NCI-H446 treated with DMSO at 0.1 percent for 48 hours (cell line): ENCODE measurements at regions not wholly inside any gene's neighbourhood (a gene's known extent, or its start where the extent isn't known, plus 50 kb on each side); places are given as distances from the start of the nearest gene placed in this dataset.

ENCODE experiments used
- DNase-seq: peaks from one replicate; lab custom pipeline; 2025; lab: John Stamatoyannopoulos, UW

GRCh38 chr10:36301539-36301938, 659.4 kb upstream of the FZD8 start:
- DNase-seq = no peak

GRCh38 chr10:36301139-36301538, 659.0 kb upstream of the FZD8 start:
- DNase-seq = no peak

GRCh38 chr10:36283827-36284226, 641.7 kb upstream of the FZD8 start:
- no peak for DNase-seq

- no peak for DNase-seq
Measured at GRCh38 chr10:36281831-36282331, 639.8 kb upstream of the FZD8 start.

DNA sequence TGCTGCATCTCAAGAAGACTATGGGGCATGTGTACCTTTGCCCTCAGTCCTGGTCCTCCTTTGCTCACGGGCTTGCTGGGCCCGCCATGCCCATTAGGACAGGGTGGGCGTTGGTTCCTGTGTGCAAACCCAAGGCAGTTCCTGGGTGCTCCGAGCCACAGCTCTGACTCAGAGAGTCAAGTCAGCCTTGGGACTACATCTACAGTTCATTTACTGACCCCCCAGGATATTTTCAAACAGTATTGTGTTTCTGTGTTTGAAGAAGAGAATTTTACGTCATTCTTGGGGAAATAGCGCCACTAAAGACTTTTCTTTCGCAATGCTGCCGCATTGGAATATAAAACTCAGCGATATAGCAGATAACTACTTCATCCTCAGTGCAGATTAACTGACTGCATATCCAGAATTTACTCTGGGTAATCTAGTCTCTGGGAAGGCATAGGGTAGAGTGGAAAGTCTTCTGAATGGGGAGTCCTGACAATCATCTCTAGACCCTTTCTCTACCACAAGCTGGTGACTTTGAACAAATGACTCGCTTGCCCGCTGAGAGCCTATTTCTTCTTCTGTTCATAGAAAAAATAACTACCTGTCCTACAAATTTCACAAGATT, 638.9 kb upstream of the FZD8 start:
- no peak for DNase-seq

- no peak for DNase-seq
Measured at GRCh38 chr10:36280321-36280741, 638.2 kb upstream of the FZD8 start.

DNA sequence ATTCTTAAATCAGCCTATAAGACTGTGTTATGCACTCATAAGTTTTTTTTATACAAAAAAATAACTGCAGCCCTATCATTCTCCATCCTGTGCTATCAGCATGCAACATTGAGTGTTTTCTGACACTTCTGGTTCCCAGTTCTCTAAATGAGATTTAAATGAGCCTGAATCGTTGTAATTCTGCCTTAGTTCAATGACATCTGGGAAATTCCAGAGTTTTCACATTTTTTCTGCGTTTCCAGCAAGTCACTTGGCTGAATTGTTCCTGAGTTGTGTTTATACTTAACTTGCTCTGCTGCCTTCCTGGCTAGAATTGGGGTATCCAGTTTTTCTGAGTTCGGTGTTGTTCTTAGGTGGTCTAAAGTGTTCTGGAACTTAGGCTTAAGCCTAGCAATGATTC, 636.1 kb upstream of the FZD8 start:
- no peak for DNase-seq

DNA sequence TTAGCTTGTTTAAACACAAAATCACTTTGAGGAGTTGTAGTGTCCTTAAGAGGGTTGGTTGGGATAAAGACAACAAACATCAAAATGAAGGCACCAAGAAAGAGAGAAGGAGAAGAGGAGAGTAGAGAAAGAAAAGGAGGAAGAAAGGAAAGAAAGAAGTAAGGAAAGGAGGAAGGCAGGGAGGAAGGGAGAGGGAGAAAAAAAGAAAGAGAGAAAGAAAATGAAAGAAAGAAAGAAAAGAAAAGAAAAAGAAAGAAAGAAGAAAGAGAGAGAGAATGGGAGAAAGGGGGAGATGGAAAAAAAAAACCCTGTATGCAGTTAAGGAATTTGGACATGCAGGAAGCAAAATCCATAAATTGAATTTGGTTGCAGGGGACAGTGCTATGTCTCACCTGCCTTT, 635.4 kb upstream of the FZD8 start:
- no peak for DNase-seq

GRCh38 chr10:36271627-36272340, 629.7 kb upstream of the FZD8 start:
- no peak for DNase-seq

DNA sequence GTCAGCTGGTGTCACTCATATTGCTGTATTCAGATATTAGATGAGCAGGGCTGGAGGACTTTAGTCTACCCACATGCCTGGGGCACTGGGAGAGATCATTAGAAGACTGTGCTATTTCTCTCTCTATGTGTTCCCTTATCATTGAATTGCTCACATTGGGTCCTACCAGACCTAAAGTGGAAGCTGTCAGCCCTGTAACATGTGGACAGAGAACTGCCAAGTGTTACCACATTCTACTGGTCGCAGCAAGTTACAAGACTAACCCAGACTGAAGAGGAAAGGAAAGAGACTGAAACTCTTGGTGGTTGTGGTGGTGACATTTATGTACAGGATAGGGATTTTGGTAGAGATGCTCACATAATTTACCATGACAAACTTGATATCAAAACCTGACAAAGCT, 627.1 kb upstream of the FZD8 start:
- no peak for DNase-seq

- no peak for DNase-seq
Measured at GRCh38 chr10:36266923-36267322, 624.8 kb upstream of the FZD8 start.

DNA sequence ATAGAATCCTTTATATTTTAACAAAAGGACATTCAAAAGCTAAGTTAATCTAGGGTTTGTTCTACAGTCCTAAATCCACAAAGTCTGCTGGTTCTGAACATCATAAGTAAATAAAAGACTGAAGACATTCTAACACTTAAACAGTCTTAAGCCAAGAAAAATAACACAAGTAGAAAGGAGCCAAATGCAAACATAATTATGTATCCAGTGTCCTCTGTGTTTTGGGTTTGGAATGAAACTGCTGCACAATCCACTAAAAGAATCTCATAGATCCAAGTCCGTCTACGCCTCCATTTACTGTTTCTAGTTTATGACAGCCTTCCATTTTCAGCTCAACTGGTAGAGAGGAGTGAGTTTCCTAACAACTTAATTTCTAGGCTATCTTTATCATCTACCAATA, 623.6 kb upstream of the FZD8 start:
- DNase-seq = no peak

DNA sequence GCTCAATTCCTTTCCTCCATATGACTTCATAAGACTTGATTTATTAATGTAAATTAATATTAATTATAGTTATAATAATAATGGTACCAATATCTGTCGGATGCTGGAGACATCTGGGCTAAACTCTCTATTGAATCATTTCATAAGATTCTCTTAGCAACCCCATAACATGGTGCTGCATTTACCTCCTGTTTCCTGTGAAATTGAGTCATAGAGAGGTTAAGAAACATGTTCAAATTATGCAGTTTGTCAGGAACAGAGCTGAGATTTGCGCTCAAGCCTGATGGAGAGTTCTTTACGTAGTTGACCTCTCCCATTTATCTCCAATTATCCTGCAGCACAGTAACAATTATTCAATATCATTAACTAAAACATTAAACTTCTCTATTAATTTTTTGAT, 621.8 kb upstream of the FZD8 start:
- no peak for DNase-seq

GRCh38 chr10:36256948-36257356, 614.9 kb upstream of the FZD8 start:
- DNase-seq = no peak

DNA sequence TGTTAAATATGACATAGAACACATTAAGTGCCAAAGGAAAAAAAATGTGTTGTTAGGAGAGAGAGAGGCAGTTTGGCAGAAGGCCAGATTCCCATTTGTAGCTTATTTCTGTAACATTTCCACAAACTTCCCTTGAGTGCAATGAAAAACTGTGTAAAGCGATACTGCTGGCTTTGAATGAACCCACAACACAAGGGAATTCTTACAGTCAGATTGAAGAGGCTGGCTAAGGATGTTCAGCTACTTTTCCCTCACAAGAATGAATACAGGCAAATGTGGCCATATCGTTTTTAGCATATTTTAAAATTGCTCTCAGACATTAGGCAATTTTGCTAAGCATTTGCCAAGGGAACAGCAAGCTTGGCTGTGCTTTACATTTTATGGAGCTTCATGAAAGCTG, 614.1 kb upstream of the FZD8 start:
- DNase-seq = peak; percentile 17

GRCh38 chr10:36254199-36254598, 612.1 kb upstream of the FZD8 start:
- no peak for DNase-seq

DNA sequence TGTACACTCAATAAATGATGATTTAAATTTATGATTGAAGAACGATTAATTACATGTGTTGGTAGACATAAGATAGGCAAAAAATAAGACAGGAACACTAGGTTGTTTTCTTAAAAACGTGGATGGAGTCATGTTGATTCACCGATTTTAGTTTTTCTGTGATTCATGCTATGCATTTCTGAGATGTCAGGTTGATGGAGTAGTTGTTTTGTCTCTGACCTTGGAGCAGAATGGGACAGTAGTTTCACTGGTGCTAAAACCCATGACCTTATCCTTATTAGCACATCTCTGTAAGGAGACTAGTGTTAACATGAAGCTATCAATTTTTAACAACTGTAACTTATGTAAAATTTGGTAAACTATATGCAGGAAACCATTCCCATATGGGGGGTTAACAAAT, 611.6 kb upstream of the FZD8 start:
- no peak for DNase-seq

DNA sequence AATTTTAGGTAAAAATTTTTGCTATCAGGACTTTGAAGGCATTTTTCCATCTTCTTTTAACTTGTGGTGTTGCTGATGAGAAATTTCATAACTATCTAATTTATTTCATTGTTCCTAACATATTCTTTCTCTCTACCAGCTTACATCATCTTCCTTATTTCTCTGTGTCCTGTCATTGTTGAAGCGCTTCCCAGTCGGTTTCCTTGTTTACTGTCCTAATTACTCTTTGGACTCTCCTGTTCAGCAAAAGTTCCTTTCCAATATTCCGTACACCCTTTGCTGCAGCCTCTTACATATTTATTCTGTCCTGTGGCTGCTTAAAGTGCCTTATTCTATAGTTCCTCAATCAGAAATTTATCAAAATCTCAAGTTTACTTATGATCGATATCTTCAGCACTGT, 609.0 kb upstream of the FZD8 start:
- no peak for DNase-seq

- no peak for DNase-seq
Measured at GRCh38 chr10:36248304-36248981, 606.3 kb upstream of the FZD8 start.

- no peak for DNase-seq
Measured at GRCh38 chr10:36247478-36247877, 605.4 kb upstream of the FZD8 start.

DNA sequence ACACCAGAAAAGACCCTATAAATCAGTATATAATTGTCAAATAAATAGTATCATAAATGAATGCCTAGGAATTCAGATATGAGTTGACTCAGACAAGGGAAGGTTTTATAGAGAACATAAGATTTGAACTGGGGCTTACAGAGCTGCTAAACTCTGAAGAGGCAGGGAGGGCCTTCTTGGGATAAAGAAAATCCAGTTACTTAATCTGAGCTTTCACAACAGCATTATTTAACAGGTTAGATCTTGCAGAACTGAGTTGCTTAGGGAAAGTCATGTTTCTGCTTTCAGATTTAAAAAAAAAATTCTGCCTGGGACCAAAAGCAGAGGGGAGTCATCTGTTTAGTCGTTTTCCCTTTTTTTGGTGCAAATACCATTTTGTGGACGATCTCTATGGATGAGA, 594.8 kb upstream of the FZD8 start:
- no peak for DNase-seq

DNA sequence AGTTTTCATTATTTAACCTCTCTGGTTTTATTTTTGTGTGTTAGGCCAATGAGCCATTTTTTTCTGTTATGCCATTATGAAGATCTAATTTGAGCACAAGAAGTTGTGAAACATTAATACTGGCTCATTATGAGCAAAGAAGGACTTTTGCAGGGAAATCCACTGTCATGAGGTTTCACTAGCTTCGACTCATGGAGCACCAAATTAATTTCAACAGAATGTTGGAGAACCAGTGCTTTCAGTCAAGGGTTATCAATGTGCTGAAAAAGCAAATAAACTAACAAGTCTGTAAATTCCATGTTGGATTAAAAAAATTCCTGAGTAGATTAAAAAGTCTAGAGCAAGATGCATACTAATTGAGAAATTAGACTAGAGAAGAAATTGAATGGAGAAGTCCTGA, 594.2 kb upstream of the FZD8 start:
- DNase-seq = no peak

DNA sequence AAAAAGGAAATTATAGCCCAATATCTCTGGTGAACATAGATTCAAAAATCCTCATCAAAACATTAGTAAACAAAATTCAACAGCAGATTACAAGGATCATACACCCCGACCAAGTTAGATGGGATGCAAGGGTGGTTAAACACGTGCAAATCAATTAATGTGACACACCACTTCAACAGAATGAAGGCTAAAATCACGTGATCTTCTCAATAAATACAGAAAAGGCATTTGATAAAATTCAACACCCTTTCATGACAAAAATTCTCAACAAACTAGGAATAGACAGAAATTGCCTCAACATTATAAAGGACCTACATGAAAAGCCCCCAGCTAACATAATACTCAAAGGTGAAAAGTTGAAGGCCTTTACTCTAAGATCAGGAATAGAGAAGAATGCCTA, 590.8 kb upstream of the FZD8 start:
- DNase-seq = no peak
